22Rv1 (cell line): ENCODE measurements at regions not wholly inside any gene's neighbourhood (a gene's known extent, or its start where the extent isn't known, plus 50 kb on each side); places are given as distances from the start of the nearest gene placed in this dataset.

ENCODE experiments used
- ZFX ChIP-seq: fragments of 450-650 bp; IDR thresholded peaks from 2 replicates; pipeline ENCODE4 v1.6.1; 2017; ENCODE audit warnings: antibody characterized with exemption, borderline replicate concordance
- TF ChIP-seq, protein P1 (sequence below): fragments of 450-650 bp; IDR thresholded peaks from 2 replicates; pipeline ENCODE4 v1.5.1; 2017; ENCODE audit warnings: mild to moderate bottlenecking

DNA sequence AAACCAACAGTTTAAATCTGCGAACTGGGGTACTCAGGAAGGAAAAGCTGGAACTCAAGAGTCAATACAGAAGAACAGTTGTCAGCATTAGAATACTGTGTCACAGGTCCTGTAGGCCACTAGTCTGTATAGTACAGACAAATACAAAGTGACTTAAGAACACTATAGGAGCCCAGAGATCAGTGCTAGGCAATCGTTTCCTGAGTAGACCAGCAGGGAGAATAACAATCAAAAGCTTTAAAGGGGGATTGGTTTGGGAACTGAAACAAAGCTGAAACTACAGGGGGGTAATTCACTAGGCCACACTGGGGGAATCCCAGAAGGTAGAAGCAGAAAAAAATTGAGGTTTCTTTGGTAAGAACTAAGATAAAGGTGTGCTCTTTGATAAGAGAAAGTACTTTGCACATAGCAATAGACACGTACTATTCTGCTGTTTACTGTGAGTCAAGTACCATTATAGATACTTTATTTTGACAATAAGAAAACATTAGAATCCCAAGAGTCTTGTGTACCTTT, 339.7 kb downstream of the PCDH19 start:
- TF ChIP-seq, protein P1, sequence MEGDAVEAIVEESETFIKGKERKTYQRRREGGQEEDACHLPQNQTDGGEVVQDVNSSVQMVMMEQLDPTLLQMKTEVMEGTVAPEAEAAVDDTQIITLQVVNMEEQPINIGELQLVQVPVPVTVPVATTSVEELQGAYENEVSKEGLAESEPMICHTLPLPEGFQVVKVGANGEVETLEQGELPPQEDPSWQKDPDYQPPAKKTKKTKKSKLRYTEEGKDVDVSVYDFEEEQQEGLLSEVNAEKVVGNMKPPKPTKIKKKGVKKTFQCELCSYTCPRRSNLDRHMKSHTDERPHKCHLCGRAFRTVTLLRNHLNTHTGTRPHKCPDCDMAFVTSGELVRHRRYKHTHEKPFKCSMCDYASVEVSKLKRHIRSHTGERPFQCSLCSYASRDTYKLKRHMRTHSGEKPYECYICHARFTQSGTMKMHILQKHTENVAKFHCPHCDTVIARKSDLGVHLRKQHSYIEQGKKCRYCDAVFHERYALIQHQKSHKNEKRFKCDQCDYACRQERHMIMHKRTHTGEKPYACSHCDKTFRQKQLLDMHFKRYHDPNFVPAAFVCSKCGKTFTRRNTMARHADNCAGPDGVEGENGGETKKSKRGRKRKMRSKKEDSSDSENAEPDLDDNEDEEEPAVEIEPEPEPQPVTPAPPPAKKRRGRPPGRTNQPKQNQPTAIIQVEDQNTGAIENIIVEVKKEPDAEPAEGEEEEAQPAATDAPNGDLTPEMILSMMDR = no peak
- TF ChIP-seq ZFX = no peak
